H1 (cell line): ENCODE measurements at regions not wholly inside any gene's neighbourhood (a gene's known extent, or its start where the extent isn't known, plus 50 kb on each side); places are given as distances from the start of the nearest gene placed in this dataset.

ENCODE experiments used
- CTCF ChIA-PET: fragments of 300-600 bp; sonication (Branson Sonifier 250); formaldehyde crosslinking; loops from one replicate; lab custom pipeline; 2021; ENCODE audit not compliant: partially characterized antibody; lab: Charles Lee
- POLR2A ChIA-PET: fragments of 300-600 bp; sonication (Branson Sonifier 250); formaldehyde crosslinking; loops from one replicate; lab custom pipeline; 2021; ENCODE audit warnings: inconsistent platforms; ENCODE audit not compliant: partially characterized antibody; lab: Charles Lee
- DNase-seq, 2 experiments: peaks; one replicate each; pipeline versions ENCODE4 v3.0.0 to v3.0.0-alpha.2; 2010 to 2022; ENCODE audit warnings: low spot score in 2 of 2, low read depth in 1 of 2, mixed read lengths in 1 of 2
- FAIRE-seq: peaks from 2 replicates; lab custom pipeline; 2011; peaks lifted over from hg19 to GRCh38; lab: Jason Lieb, UNC
- H2AFZ ChIP-seq: 2 replicates; pipeline ENCODE4 v1.8.1; 2012; ENCODE audit warnings: low read length, inconsistent platforms
- H2AK5ac ChIP-seq: 2 replicates; pipeline ENCODE4 v1.6.1; 2013; ENCODE audit warnings: low read depth, low read length
- H2BK120ac ChIP-seq: replicated peaks from 2 replicates; pipeline ENCODE3; 2013; ENCODE audit warnings: low read depth, low read length, inconsistent platforms
- H2BK12ac ChIP-seq: 2 replicates; pipeline ENCODE4 v1.6.1; 2013; ENCODE audit warnings: low read depth, low read length
- H2BK15ac ChIP-seq: 2 replicates; pipeline ENCODE4 v1.6.1; 2013; ENCODE audit warnings: low read length
- H2BK20ac ChIP-seq: 2 replicates; pipeline ENCODE4 v1.6.1; 2013; ENCODE audit warnings: low read length
- H2BK5ac ChIP-seq: 2 replicates; pipeline ENCODE4 v1.6.1; 2013; ENCODE audit warnings: low read depth, low read length
- H3K14ac ChIP-seq: 2 replicates; pipeline ENCODE4 v1.6.1; 2013; ENCODE audit warnings: inconsistent platforms; ENCODE audit not compliant: insufficient read length
- H3K18ac ChIP-seq: 2 replicates; pipeline ENCODE4 v1.6.1; 2013; ENCODE audit warnings: low read length; ENCODE audit errors: extremely low read depth
- H3K23ac ChIP-seq: 2 replicates; pipeline ENCODE4 v1.6.1; 2013; ENCODE audit warnings: inconsistent platforms; ENCODE audit not compliant: insufficient read length
- H3K23me2 ChIP-seq: 2 replicates; pipeline ENCODE4 v1.6.1; 2013; ENCODE audit warnings: low read depth, low read length
- H3K27ac ChIP-seq: 2 replicates; pipeline ENCODE4 v1.6.1; 2011; ENCODE audit warnings: low read depth, low read length, inconsistent platforms
- H3K27me3 ChIP-seq, 4 experiments: replicated peaks in 1 of 4; 1 replicate in 1 of 4; 2 replicates in 3 of 4; pipeline versions ENCODE4 v1.6.1 to v1.8.1; 2011 to 2013; ENCODE audit warnings: low read length in 3 of 4, mild to moderate bottlenecking in 3 of 4, inconsistent platforms in 2 of 4, mixed read lengths in 2 of 4, moderate library complexity in 1 of 4; ENCODE audit not compliant: control insufficient read depth in 3 of 4, insufficient read depth in 3 of 4; ENCODE audit errors: extremely low read depth in 1 of 4
- H3K36me3 ChIP-seq, 4 experiments: 2 replicates each; pipeline versions ENCODE4 v1.6.1 to v1.8.1; 2011 to 2013; ENCODE audit warnings: mild to moderate bottlenecking in 4 of 4, low read length in 3 of 4, moderate library complexity in 2 of 4, control low read depth in 1 of 4, inconsistent platforms in 1 of 4; ENCODE audit not compliant: insufficient read depth in 4 of 4, control insufficient read depth in 2 of 4
- H3K4ac ChIP-seq: replicated peaks from 2 replicates; pipeline ENCODE3; 2013; ENCODE audit warnings: low read length, low read depth, mixed read lengths, inconsistent platforms; ENCODE audit not compliant: insufficient read length
- H3K4me1 ChIP-seq, 4 experiments: replicated peaks in 1 of 4; 1 replicate in 1 of 4; 2 replicates in 3 of 4; pipeline versions ENCODE4 v1.6.1 to v1.8.1; 2011 to 2013; ENCODE audit warnings: low read length in 3 of 4, inconsistent platforms in 2 of 4, mixed read lengths in 1 of 4; ENCODE audit not compliant: insufficient read depth in 4 of 4, control insufficient read depth in 3 of 4
- H3K4me2 ChIP-seq, 2 experiments: 2 replicates each; pipeline versions ENCODE4 v1.6.1 to v1.8.1; 2011 to 2013; ENCODE audit warnings: low read depth in 2 of 2, low read length in 2 of 2, control low read depth in 1 of 2, inconsistent platforms in 1 of 2, mild to moderate bottlenecking in 1 of 2; ENCODE audit not compliant: insufficient read depth in 1 of 2
- H3K4me3 ChIP-seq, 4 experiments: fragments of 200-600, 300-600 bp in 1 of 4; sonication (generic), shearing (Covaris generic), sonication (Bioruptor Twin) in 1 of 4; 2 replicates each; pipeline versions ENCODE4 v1.5.1 to v1.8.1; 2011 to 2016; ENCODE audit warnings: low read length in 4 of 4, low read depth in 3 of 4, control low read depth in 2 of 4, inconsistent platforms in 2 of 4, mild to moderate bottlenecking in 2 of 4, mixed read lengths in 1 of 4, moderate library complexity in 1 of 4; ENCODE audit not compliant: insufficient read depth in 2 of 4; ENCODE audit errors: extremely low read depth in 1 of 4
- H3K56ac ChIP-seq: replicated peaks from 2 replicates; pipeline ENCODE3; 2013; ENCODE audit warnings: low read depth, mild to moderate bottlenecking, mixed read lengths, low read length, inconsistent platforms; ENCODE audit not compliant: insufficient read length
- H3K79me1 ChIP-seq: 2 replicates; pipeline ENCODE4 v1.6.1; 2013; ENCODE audit warnings: low read depth, low read length, control low read depth
- H3K79me2 ChIP-seq, 2 experiments: 2 replicates each; pipeline versions ENCODE4 v1.6.1 to v1.8.1; 2012 to 2013; ENCODE audit warnings: low read length in 2 of 2, mild to moderate bottlenecking in 2 of 2, inconsistent platforms in 1 of 2; ENCODE audit not compliant: insufficient read depth in 2 of 2, control insufficient read depth in 1 of 2
- H3K9ac ChIP-seq, 4 experiments: replicated peaks in 1 of 4; 1 replicate in 1 of 4; 2 replicates in 3 of 4; pipeline versions ENCODE4 v1.6.1 to v1.8.1; 2011 to 2013; ENCODE audit warnings: low read depth in 3 of 4, low read length in 3 of 4, control low read depth in 2 of 4, mild to moderate bottlenecking in 2 of 4, moderate library complexity in 2 of 4, inconsistent platforms in 1 of 4; ENCODE audit errors: extremely low read depth in 1 of 4
- H3K9me3 ChIP-seq, 2 experiments: 2 replicates each; pipeline versions ENCODE4 v1.6.1 to v1.8.1; 2012 to 2013; ENCODE audit warnings: mild to moderate bottlenecking in 2 of 2, moderate library complexity in 2 of 2, control low read depth in 1 of 2, inconsistent platforms in 1 of 2, low read depth in 1 of 2, low read length in 1 of 2, mixed read lengths in 1 of 2; ENCODE audit not compliant: insufficient read depth in 2 of 2
- H4K20me1 ChIP-seq, 2 experiments: replicated peaks in 1 of 2; 2 replicates each; pipeline versions ENCODE3 to v1.8.1; 2011 to 2013; ENCODE audit warnings: inconsistent platforms in 2 of 2, low read length in 2 of 2, mild to moderate bottlenecking in 1 of 2; ENCODE audit not compliant: insufficient read depth in 2 of 2, control insufficient read depth in 1 of 2
- H4K5ac ChIP-seq: 2 replicates; pipeline ENCODE4 v1.6.1; 2013; ENCODE audit warnings: low read length, low read depth, mixed read lengths, inconsistent platforms; ENCODE audit not compliant: insufficient read length
- H4K8ac ChIP-seq: 2 replicates; pipeline ENCODE4 v1.8.0; 2013; ENCODE audit warnings: mild to moderate bottlenecking, moderate library complexity, low read length, inconsistent platforms; ENCODE audit not compliant: insufficient read depth; ENCODE audit errors: extremely low read depth
- H4K91ac ChIP-seq: replicated peaks from 2 replicates; pipeline ENCODE3; 2013; ENCODE audit warnings: low read length, mixed read lengths, inconsistent platforms; ENCODE audit not compliant: insufficient read length
- SIX5 ChIP-seq: IDR thresholded peaks from 2 replicates; pipeline ENCODE4 v1.6.1; 2011; ENCODE audit warnings: mild to moderate bottlenecking, low read depth, low read length

- POLR2A ChIA-PET = interaction anchor here (1.2 kb wide), 1 partner anchor 94 kb away, joined by 4 read pairs; no protein-coding TSS in a partner anchor
- H4K5ac ChIP-seq = no peak overlapping the region
- TF ChIP-seq SIX5 = no peak
Measured at GRCh38 chr1:53391982-53392381, 64.1 kb upstream of the LRP8 start.

More at GRCh38 chr1:53391982-53392381, 64.1 kb upstream of the LRP8 start:
- H3K4me3 ChIP-seq = no peak overlapping the region
- no peaks in the 10 kb centered on the region for H3K79me1 ChIP-seq
- H3K4me1 ChIP-seq = peaks cover 0 to 11% (median 7%) of the 10 kb centered on the region in 4 experiments; a peak in 5 of 7 replicates
- 0 out of 4 replicates have a peak, but pooled peaks cover 0 to 2% of the 10 kb centered on the region in 2 experiments for H3K9me3 ChIP-seq
- H4K8ac ChIP-seq = no peak overlapping the region
- H2BK5ac ChIP-seq = peak overlapping the region; percentile 16; the same call in 1 of the 2 replicates
- H2BK20ac ChIP-seq = no peak overlapping the region
- no peak overlapping the region for H2AFZ ChIP-seq
- 0 out of 2 replicates have a peak overlapping the region, but pooled peaks have one; percentile 2 for H2BK15ac ChIP-seq
- H3K27ac ChIP-seq = no peak overlapping the region
- no peak overlapping the region for H2BK120ac ChIP-seq
- no peak overlapping the region for H3K23ac ChIP-seq
- H3K9ac ChIP-seq = no peak overlapping the region
- FAIRE-seq (no peak), DNase-seq (no peak)
- no peaks in the 10 kb centered on the region; a peak in 1 of 8 replicates for H3K36me3 ChIP-seq
- H3K56ac ChIP-seq = no peak overlapping the region
- H3K79me2 ChIP-seq = no peaks in the 10 kb centered on the region
- no peaks in the 10 kb centered on the region; a peak in 2 of 7 replicates for H3K27me3 ChIP-seq
- H2BK12ac ChIP-seq = peak overlapping the region; percentile 40; the same call in 1 of the 2 replicates
- no peak overlapping the region for H3K14ac ChIP-seq
- H4K91ac ChIP-seq = no peak overlapping the region
- no peak overlapping the region for H3K4me2 ChIP-seq
- H4K20me1 ChIP-seq = no peaks in the 10 kb centered on the region
- no peaks in the 10 kb centered on the region for H3K23me2 ChIP-seq
- no peak overlapping the region for H2AK5ac ChIP-seq
- H3K4ac ChIP-seq = peak overlapping the region; percentile 4
- CTCF ChIA-PET = interaction anchor here (0.7 to 7.9 kb wide), 20 partner anchors 9 to 371 kb away, joined by 3 to 85 read pairs (median 8); no protein-coding TSS in a partner anchor
- 0 out of 2 replicates have a peak overlapping the region, but pooled peaks have one; percentile 21 for H3K18ac ChIP-seq
